ENCODE measurements at regions not wholly inside any gene's neighbourhood (a gene's known extent, or its start where the extent isn't known, plus 50 kb on each side); places are given as distances from the start of the nearest gene placed in this dataset.

GRCh38 chr4:151860561-151861093, 99.8 kb upstream of the GATB start:
- no peaks in the 10 kb centered on the region for H3K36me3 ChIP-seq
- DNase-seq, result no peak
- H3K4me3 ChIP-seq, result no peak overlapping the region
- intact Hi-C loops (cut with DNase I; ENCODE audit: low total_unique reads), result no loop called here
- no peaks in the 10 kb centered on the region for H3K4me1 ChIP-seq
- H3K9me3 ChIP-seq, result no peaks in the 10 kb centered on the region
- no peak overlapping the region for H3K27ac ChIP-seq
- TF ChIP-seq POLR2A (IDR thresholded peaks at IDR 0.05), result no peak
- TF ChIP-seq CTCF (IDR thresholded peaks at IDR 0.05), result no peak
- H3K27me3 ChIP-seq, result no peaks in the 10 kb centered on the region

- Histone ChIP-seq H3K9me3 (no peaks in the 10 kb centered on the region), H3K4me1 (no peaks in the 10 kb centered on the region), H3K36me3 (no peaks in the 10 kb centered on the region), H3K27me3 (no peaks in the 10 kb centered on the region), H3K4me3 (no peak overlapping the region), H3K27ac (no peak overlapping the region)
- intact Hi-C loops (cut with DNase I; ENCODE audit: low total_unique reads), result no loop called here
- DNase-seq, result no peak
- TF ChIP-seq POLR2A (IDR thresholded peaks at IDR 0.05) (no peak), CTCF (IDR thresholded peaks at IDR 0.05) (no peak)
Observed at GRCh38 chr4:151859641-151860040, 98.8 kb upstream of the GATB start.

DNA sequence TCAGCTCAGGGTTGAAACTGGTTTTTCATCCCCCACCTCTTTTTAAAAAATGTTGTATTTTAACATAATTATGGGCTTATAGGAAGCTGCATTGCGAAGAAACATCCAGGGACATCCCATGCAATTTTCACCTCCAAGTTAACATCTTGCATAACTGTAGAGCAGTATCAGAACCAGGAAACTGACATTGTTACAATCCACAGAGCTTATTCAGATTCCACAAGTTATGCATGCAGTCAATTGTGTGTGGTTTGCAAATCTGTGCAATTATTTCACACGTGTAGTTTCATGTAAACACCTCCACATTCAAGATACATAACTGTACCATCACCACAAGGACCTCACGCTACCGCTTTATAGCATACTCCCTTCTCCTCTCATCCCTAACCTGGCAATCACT, 97.5 kb upstream of the GATB start:
- Histone ChIP-seq H3K27me3 (no peaks in the 10 kb centered on the region), H3K9me3 (no peaks in the 10 kb centered on the region), H3K36me3 (no peaks in the 10 kb centered on the region), H3K27ac (no peak overlapping the region), H3K4me1 (no peaks in the 10 kb centered on the region), H3K4me3 (no peak overlapping the region)
- intact Hi-C loops (cut with DNase I; ENCODE audit: low total_unique reads), result no loop called here
- DNase-seq, result no peak
- TF ChIP-seq CTCF (IDR thresholded peaks at IDR 0.05) (no peak), POLR2A (IDR thresholded peaks at IDR 0.05) (no peak)

DNA sequence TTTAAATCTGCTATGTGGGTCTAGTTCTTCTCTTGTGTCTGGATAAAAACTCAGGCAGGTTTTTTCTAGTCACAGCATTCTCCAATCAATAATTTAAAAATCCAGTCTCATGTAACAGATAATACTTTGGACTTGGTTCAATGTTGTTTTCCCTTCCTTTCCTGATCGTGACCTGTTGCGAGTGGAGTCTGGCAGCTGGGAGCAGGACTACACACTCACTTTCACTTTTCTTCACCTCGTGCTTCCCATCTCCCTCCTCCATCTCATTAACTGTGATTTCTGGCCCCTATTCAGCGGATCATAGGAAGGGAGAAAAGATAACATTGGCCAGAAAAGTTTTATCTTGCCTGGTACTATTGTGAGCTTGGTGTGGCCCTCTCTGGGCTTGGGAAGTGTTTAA, 96.6 kb upstream of the GATB start:
- Histone ChIP-seq H3K9me3 (no peaks in the 10 kb centered on the region), H3K4me3 (no peak overlapping the region), H3K4me1 (no peaks in the 10 kb centered on the region), H3K27me3 (no peaks in the 10 kb centered on the region), H3K27ac (no peak overlapping the region), H3K36me3 (no peaks in the 10 kb centered on the region)
- no peak for DNase-seq
- no peak for TF ChIP-seq CTCF (IDR thresholded peaks at IDR 0.05)
- no peak for TF ChIP-seq POLR2A (IDR thresholded peaks at IDR 0.05)
- intact Hi-C loops (cut with DNase I; ENCODE audit: low total_unique reads), result no loop called here

GRCh38 chr4:151855747-151856146, 94.9 kb upstream of the GATB start:
- no peaks in the 10 kb centered on the region for H3K4me1 ChIP-seq
- no peaks in the 10 kb centered on the region for H3K9me3 ChIP-seq
- intact Hi-C loops (cut with DNase I; ENCODE audit: low total_unique reads), result no loop called here
- no peaks in the 10 kb centered on the region for H3K36me3 ChIP-seq
- no peak overlapping the region for H3K27ac ChIP-seq
- TF ChIP-seq POLR2A (IDR thresholded peaks at IDR 0.05) (no peak), CTCF (IDR thresholded peaks at IDR 0.05) (no peak)
- DNase-seq, result no peak
- H3K27me3 ChIP-seq, result no peaks in the 10 kb centered on the region
- no peak overlapping the region for H3K4me3 ChIP-seq
